HEK293T (cell line): ENCODE measurements at regions not wholly inside any gene's neighbourhood (a gene's known extent, or its start where the extent isn't known, plus 50 kb on each side); places are given as distances from the start of the nearest gene placed in this dataset.

Experiments used
- ARNT ChIP-seq: fragments of 450-650 bp; IDR thresholded peaks from 2 replicates; pipeline ENCODE4 v1.6.1; 2017; ENCODE audit warnings: mild to moderate bottlenecking
- BHLHE40 ChIP-seq: fragments of 450-650 bp; IDR thresholded peaks from 2 replicates; pipeline ENCODE4 v1.6.1; 2016; ENCODE audit warnings: mild to moderate bottlenecking, moderate library complexity, borderline replicate concordance
- FOXA1 ChIP-seq: fragments of 450-650 bp; IDR thresholded peaks from 2 replicates; pipeline ENCODE4 v1.6.1; 2016; ENCODE audit warnings: mild to moderate bottlenecking
- FOXK2 ChIP-seq: fragments of 450-650 bp; IDR thresholded peaks from 2 replicates; pipeline ENCODE4 v1.6.1; 2016; ENCODE audit warnings: mild to moderate bottlenecking
- FOXM1 ChIP-seq: fragments of 450-650 bp; IDR thresholded peaks from 2 replicates; pipeline ENCODE4 v1.6.1; 2017; ENCODE audit warnings: mild to moderate bottlenecking, borderline replicate concordance
- L3MBTL2 ChIP-seq: fragments of 450-650 bp; conservative IDR thresholded peaks from 2 replicates; pipeline ENCODE4 v1.6.1; 2016; ENCODE audit warnings: mild to moderate bottlenecking
- NFRKB ChIP-seq: fragments of 450-650 bp; IDR thresholded peaks from 2 replicates; pipeline ENCODE4 v1.6.1; 2016; ENCODE audit warnings: mild to moderate bottlenecking, moderate library complexity
- SUZ12 ChIP-seq: fragments of 450-650 bp; IDR thresholded peaks from 2 replicates; pipeline ENCODE4 v1.6.1; 2016; ENCODE audit warnings: mild to moderate bottlenecking
- TARDBP ChIP-seq: fragments of 450-650 bp; IDR thresholded peaks from 2 replicates; pipeline ENCODE4 v1.6.1; 2016

DNA sequence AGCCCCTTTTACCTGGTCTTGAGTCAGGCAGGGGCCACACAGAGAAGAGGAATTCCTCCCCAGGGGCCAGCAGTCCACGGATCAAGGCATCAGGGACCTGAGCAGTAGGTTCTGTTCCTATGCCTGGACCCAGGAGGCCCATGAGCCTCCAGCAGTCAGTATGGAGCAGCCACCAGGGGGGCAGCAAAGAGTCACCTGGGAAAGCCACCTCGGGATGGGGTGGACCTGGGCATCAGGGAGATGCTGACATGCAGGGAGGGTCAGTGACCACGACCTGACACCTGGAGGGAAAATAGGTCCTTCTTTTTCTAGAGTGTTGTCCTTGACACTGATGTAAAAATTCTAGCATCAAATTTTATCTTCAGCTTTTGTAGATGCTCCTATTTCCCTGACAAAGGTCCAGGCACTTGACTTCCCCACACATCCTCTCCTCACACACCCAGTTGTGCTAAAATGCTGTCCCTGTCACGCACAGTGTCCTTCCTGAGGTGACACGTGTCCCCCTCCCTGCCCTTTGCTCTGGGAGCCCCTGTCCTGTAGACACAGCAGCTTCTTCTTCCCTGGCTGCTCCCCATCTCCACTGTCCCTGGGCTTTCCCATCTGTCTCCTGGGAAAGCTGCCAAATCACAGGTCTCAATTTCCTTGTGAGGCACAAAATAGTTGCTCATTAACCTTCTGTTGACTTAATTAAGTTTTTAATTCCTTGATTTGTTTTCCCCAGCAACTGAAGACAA, 70.0 kb upstream of the IGLL5 start:
- no peak for TF ChIP-seq FOXM1
- no peak for TF ChIP-seq FOXA1
- TF ChIP-seq NFRKB, result no peak
- no peak for TF ChIP-seq BHLHE40
- no peak for TF ChIP-seq FOXK2
- TF ChIP-seq SUZ12, result no peak
- TF ChIP-seq ARNT, result no peak
- no peak for TF ChIP-seq L3MBTL2
- TF ChIP-seq TARDBP, result no peak
